ENCODE measurements at regions not wholly inside any gene's neighbourhood (a gene's known extent, or its start where the extent isn't known, plus 50 kb on each side); places are given as distances from the start of the nearest gene placed in this dataset.

DNA sequence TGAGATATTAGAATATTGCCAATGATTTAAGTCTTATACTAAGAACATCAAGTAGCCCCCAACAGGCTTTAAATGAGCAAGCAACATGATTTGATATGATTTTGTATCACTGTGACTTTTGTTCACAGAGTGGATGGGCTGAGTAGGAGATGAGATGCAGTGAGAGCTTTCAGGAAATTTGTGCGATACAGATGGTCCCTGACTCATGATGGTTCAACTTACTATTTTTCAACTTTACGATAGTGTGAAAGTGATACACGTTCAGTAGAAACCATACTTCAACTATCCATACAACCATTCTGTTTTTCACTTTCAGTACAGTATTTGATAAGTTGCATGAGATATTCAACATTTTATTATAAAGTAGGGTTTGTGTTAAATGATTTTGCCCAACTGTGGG, 78.7 kb upstream of the NWD2 start:
- in situ Hi-C loops (cut with MboI; ENCODE audit: low sequenced_read_pairs), result no loop called here

DNA sequence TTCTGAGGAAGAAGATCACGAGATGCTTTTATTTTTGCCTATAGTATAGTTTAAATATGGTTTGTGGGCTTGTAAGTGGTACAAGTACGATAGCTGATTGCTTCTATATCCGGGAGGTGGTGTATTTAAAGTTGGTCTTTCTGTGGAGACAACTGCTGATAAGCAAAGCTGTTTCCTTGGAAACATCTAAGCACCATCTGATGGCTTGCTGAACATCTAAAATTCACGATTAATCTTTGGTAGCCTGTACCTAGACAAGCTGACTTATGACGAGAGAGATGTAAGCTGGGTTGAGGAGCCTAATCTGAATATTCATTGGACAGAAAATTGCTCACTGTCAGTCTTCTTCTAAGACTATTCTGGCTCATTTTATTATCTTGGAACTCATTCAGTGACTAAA, 74.6 kb upstream of the NWD2 start:
- in situ Hi-C loops (cut with MboI; ENCODE audit: low sequenced_read_pairs), result no loop called here

GRCh38 chr4:37188100-37188499, 56.4 kb upstream of the NWD2 start:
- in situ Hi-C loops (cut with MboI; ENCODE audit: low sequenced_read_pairs), result no loop called here
